PC-3 (cell line): ENCODE measurements at regions not wholly inside any gene's neighbourhood (a gene's known extent, or its start where the extent isn't known, plus 50 kb on each side); places are given as distances from the start of the nearest gene placed in this dataset.

Experiments
- CTCF ChIP-seq: fragments of 300-600 bp; sonication (generic); conservative IDR thresholded peaks from 2 replicates; pipeline ENCODE4 v1.5.1; 2017; ENCODE audit warnings: antibody characterized with exemption, low read depth, mild to moderate bottlenecking, low read length
- EZH2 ChIP-seq: fragments of 300-600 bp; sonication (generic); IDR thresholded peaks from one replicate; pipeline ENCODE4 v1.6.1; 2017; ENCODE audit warnings: antibody characterized with exemption, mild to moderate bottlenecking, low read length; ENCODE audit not compliant: unreplicated experiment
- EZH2phosphoT487 ChIP-seq: fragments of 300-600 bp; sonication (generic); IDR thresholded peaks from 2 replicates; pipeline ENCODE4 v1.6.1; 2018; ENCODE audit warnings: mild to moderate bottlenecking, antibody characterized with exemption, low read length, borderline replicate concordance

- no peak for TF ChIP-seq CTCF
- TF ChIP-seq EZH2 = no peak
- TF ChIP-seq EZH2phosphoT487 = no peak
Measured at GRCh38 chr2:95722131-95722697, 130.4 kb downstream of the TRIM43 start.
